Panc1 (cell line): ENCODE measurements at regions not wholly inside any gene's neighbourhood (a gene's known extent, or its start where the extent isn't known, plus 50 kb on each side); places are given as distances from the start of the nearest gene placed in this dataset.

Experiments used
- ATAC-seq: fragments of 200-7000 bp; cut with Tn5 transposase; 2 replicates; pipeline ENCODE4 v1.9.1; 2020; ENCODE audit warnings: mild to moderate bottlenecking, moderate library complexity
- BruUV-seq: library from RNA; stranded (reverse); fragments of 400-500 nt; replicated peaks from 2 replicates; lab custom pipeline; 2021; lab: Mats Ljungman, UMichigan
- CTCF ChIA-PET: fragments of 300-600 bp; sonication (Branson Sonifier 250); formaldehyde crosslinking; loops from one replicate; lab custom pipeline; 2022; ENCODE audit warnings: antibody characterized with exemption; lab: Charles Lee
- POLR2A ChIA-PET: fragments of 300-600 bp; sonication (Branson Sonifier 250); formaldehyde crosslinking; loops from one replicate; lab custom pipeline; 2022; ENCODE audit warnings: antibody characterized with exemption; lab: Charles Lee
- DNase-seq: peaks from one replicate; pipeline ENCODE4 v3.0.0-alpha.2; 2010; ENCODE audit warnings: low read depth, low spot score
- H3K27ac ChIP-seq: 2 replicates; pipeline ENCODE4 v1.5.1; 2011; ENCODE audit warnings: mild to moderate bottlenecking, low read length, inconsistent platforms
- H3K27me3 ChIP-seq: fragments of 200-500 bp; sonication (Bioruptor generic); 2 replicates; pipeline ENCODE4 v1.6.0; 2014; ENCODE audit warnings: low read length, inconsistent platforms; ENCODE audit not compliant: control insufficient read depth, insufficient read depth
- H3K36me3 ChIP-seq: fragments of 200-500 bp; sonication (Bioruptor generic); 2 replicates; pipeline ENCODE4 v1.5.1; 2014; ENCODE audit warnings: inconsistent platforms, mild to moderate bottlenecking, low read length, moderate library complexity; ENCODE audit not compliant: control insufficient read depth, insufficient read depth
- H3K4me1 ChIP-seq: 2 replicates; pipeline ENCODE4 v1.5.1; 2011; ENCODE audit warnings: inconsistent platforms, mild to moderate bottlenecking, low read length, moderate library complexity; ENCODE audit not compliant: control insufficient read depth, insufficient read depth
- H3K4me3 ChIP-seq, 2 experiments: 2 replicates each; pipeline ENCODE4 v1.5.1; 2011 to 2012; ENCODE audit warnings: low read depth in 2 of 2, low read length in 2 of 2, mild to moderate bottlenecking in 2 of 2, inconsistent platforms in 1 of 2, moderate library complexity in 1 of 2
- H3K9me3 ChIP-seq: fragments of 200-500 bp; sonication (Bioruptor generic); 2 replicates; pipeline ENCODE4 v1.5.1; 2014; ENCODE audit warnings: low read depth, mild to moderate bottlenecking, inconsistent platforms, low read length, moderate library complexity; ENCODE audit not compliant: control insufficient read depth, insufficient read depth
- CTCF ChIP-seq: fragments of 450-650 bp; IDR thresholded peaks from 2 replicates; pipeline ENCODE4 v1.5.1; 2017; ENCODE audit warnings: mild to moderate bottlenecking
- POLR2AphosphoS5 ChIP-seq: IDR thresholded peaks from 2 replicates; pipeline ENCODE4 v1.6.1; 2012; ENCODE audit warnings: mild to moderate bottlenecking, low read depth, low read length, moderate library complexity
- SIN3A ChIP-seq: IDR thresholded peaks from 2 replicates; pipeline ENCODE4 v1.6.1; 2012; ENCODE audit warnings: low read depth, mild to moderate bottlenecking, low read length, moderate library complexity, borderline replicate concordance; ENCODE audit not compliant: insufficient read depth
- TCF7L2 ChIP-seq: IDR thresholded peaks from 2 replicates; pipeline ENCODE4 v1.6.1; 2011; ENCODE audit warnings: mild to moderate bottlenecking, low read depth, low read length, inconsistent platforms
- in situ Hi-C: cut with HindIII; loops from 2 replicates; pipeline ENCODE4 v1.10.0; 2016; ENCODE audit warnings: low sequenced_read_pairs, low pct_unique_long_range_greater_than_20kb
- intact Hi-C: fragments of 100-400 bp; cut with micrococcal nuclease; formaldehyde crosslinking; loops from one replicate; pipeline ENCODE4 v1.10.0; 2022; ENCODE audit not compliant: unreplicated experiment
- TF ChIP-seq, protein P1 (sequence below), 2 experiments: IDR thresholded peaks; 2 replicates each; pipeline ENCODE4 v1.6.1; 2011 to 2012; ENCODE audit warnings: low read depth in 2 of 2, control low read depth in 1 of 2, low read length in 1 of 2, mild to moderate bottlenecking in 1 of 2, moderate library complexity in 1 of 2; ENCODE audit not compliant: insufficient read depth in 1 of 2

GRCh38 chr10:123464430-123465323, 201.5 kb upstream of the GPR26 start:
- BruUV-seq = no TSS peak
- in situ Hi-C loops = no loop called here

GRCh38 chr10:123470336-123470921, 195.7 kb upstream of the GPR26 start:
- intact Hi-C loops (no loop called here), in situ Hi-C loops (no loop called here)
- Histone ChIP-seq H3K27me3 (peaks cover 19% of the 10 kb centered on the region), H3K4me3 (no peak overlapping the region), H3K4me1 (no peaks in the 10 kb centered on the region), H3K36me3 (no peaks in the 10 kb centered on the region), H3K9me3 (no peaks in the 10 kb centered on the region), H3K27ac (no peak overlapping the region)
- no TSS peak for BruUV-seq
- DNase-seq (no peak), ATAC-seq (no peak)
- ChIA-PET POLR2A (no interaction called here), CTCF (interaction anchor here (0.6 kb wide), 1 partner anchor 58 kb away, joined by 5 read pairs; no protein-coding TSS in a partner anchor)
- TF ChIP-seq SIN3A = no peak
- TF ChIP-seq POLR2AphosphoS5 = no peak
- no peak for TF ChIP-seq CTCF
- TF ChIP-seq, protein P1, sequence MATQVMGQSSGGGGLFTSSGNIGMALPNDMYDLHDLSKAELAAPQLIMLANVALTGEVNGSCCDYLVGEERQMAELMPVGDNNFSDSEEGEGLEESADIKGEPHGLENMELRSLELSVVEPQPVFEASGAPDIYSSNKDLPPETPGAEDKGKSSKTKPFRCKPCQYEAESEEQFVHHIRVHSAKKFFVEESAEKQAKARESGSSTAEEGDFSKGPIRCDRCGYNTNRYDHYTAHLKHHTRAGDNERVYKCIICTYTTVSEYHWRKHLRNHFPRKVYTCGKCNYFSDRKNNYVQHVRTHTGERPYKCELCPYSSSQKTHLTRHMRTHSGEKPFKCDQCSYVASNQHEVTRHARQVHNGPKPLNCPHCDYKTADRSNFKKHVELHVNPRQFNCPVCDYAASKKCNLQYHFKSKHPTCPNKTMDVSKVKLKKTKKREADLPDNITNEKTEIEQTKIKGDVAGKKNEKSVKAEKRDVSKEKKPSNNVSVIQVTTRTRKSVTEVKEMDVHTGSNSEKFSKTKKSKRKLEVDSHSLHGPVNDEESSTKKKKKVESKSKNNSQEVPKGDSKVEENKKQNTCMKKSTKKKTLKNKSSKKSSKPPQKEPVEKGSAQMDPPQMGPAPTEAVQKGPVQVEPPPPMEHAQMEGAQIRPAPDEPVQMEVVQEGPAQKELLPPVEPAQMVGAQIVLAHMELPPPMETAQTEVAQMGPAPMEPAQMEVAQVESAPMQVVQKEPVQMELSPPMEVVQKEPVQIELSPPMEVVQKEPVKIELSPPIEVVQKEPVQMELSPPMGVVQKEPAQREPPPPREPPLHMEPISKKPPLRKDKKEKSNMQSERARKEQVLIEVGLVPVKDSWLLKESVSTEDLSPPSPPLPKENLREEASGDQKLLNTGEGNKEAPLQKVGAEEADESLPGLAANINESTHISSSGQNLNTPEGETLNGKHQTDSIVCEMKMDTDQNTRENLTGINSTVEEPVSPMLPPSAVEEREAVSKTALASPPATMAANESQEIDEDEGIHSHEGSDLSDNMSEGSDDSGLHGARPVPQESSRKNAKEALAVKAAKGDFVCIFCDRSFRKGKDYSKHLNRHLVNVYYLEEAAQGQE (IDR thresholded peaks at IDR 0.05; ENCODE audit: insufficient read depth in 1 of 2, low read depth in 2 of 2, low read length in 1 of 2) = no peak
- TF ChIP-seq TCF7L2 = no peak

More at GRCh38 chr10:123464430-123465323, 201.5 kb upstream of the GPR26 start:
- no peaks in the 10 kb centered on the region for H3K4me1 ChIP-seq
- ChIA-PET CTCF (no interaction called here), POLR2A (no interaction called here)
- H3K27me3 ChIP-seq = 0 out of 2 replicates have a peak, but pooled peaks cover 6% of the 10 kb centered on the region
- no peak for DNase-seq
- no peak for ATAC-seq
- TF ChIP-seq POLR2AphosphoS5 (no peak), SIN3A (no peak)
- TF ChIP-seq, protein P1 (IDR thresholded peaks at IDR 0.05; ENCODE audit: insufficient read depth in 1 of 2, low read depth in 2 of 2, low read length in 1 of 2) = no peak
- H3K9me3 ChIP-seq = no peaks in the 10 kb centered on the region
- no peak overlapping the region for H3K4me3 ChIP-seq
- H3K36me3 ChIP-seq = no peaks in the 10 kb centered on the region
- no peak overlapping the region for H3K27ac ChIP-seq
- intact Hi-C loops = no loop called here
